Lower leg skin (tissue), 4 donors: ENCODE measurements at regions not wholly inside any gene's neighbourhood (a gene's known extent, or its start where the extent isn't known, plus 50 kb on each side); places are given as distances from the start of the nearest gene placed in this dataset.

ENCODE experiments used
- DNase-seq, 2 donors: peaks; one replicate each; pipeline ENCODE4 v3.0.0-alpha.2; 2019; ENCODE audit warnings: low spot score in 2 of 2
- H3K4me3 ChIP-seq: fragments of 200-600 bp; sonication (generic); 2 replicates; pipeline ENCODE4 v1.5.1; 2017; ENCODE audit warnings: mild to moderate bottlenecking, low read depth; ENCODE audit not compliant: poor library complexity, severe bottlenecking
- POLR2A ChIP-seq, 2 donors: fragments of 450-650 bp; IDR thresholded peaks; one replicate each; pipeline ENCODE4 v1.6.1; 2016 to 2017; ENCODE audit warnings: antibody characterized with exemption in 2 of 2, mild to moderate bottlenecking in 1 of 2, moderate library complexity in 1 of 2
- WGBS, 2 donors: methylation state at CpG; one replicate each; pipeline ENCODE4 v1.1.5; 2018; 5-methylcytosine and 5-hydroxymethylcytosine counted together
- intact Hi-C: fragments of 100-400 bp; cut with DNase I; formaldehyde crosslinking; loops from one replicate; pipeline ENCODE4 v1.15.0; 2023; ENCODE audit warnings: low total_unique reads
- TF ChIP-seq, protein P1 (sequence below), 3 donors: fragments of 450-650 bp; IDR thresholded peaks; one replicate each; pipeline ENCODE4 v1.5.1; 2016; ENCODE audit warnings: antibody characterized with exemption in 3 of 3, mild to moderate bottlenecking in 3 of 3, moderate library complexity in 2 of 3

DNA sequence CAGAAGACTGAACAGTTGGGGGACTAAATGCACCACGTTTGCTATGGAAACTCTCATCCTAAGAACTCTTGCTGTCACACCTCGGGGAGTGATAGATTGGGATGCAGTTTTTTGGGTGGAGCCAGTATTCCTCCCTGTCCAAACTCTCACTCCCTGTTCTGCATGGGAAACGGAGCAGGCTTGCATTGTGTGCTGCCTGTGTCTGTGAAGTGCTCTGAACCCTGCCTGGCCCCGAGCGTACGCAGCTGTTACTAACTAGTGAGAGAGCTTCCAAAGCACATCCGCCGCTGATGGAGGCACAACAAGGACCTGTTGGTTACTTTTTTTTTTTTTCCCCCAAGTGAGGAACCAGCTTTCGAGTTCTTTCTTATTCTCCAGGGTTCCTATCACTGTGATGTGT, 195.5 kb downstream of the ANAPC1 start:
- H3K4me3 ChIP-seq, result no peak overlapping the region
- 68 to 71% methylated on average over 9 of the region's 9 CpGs for WGBS, 2 donors
- TF ChIP-seq POLR2A (IDR thresholded peaks at IDR 0.05), result no peak
- TF ChIP-seq, protein P1, sequence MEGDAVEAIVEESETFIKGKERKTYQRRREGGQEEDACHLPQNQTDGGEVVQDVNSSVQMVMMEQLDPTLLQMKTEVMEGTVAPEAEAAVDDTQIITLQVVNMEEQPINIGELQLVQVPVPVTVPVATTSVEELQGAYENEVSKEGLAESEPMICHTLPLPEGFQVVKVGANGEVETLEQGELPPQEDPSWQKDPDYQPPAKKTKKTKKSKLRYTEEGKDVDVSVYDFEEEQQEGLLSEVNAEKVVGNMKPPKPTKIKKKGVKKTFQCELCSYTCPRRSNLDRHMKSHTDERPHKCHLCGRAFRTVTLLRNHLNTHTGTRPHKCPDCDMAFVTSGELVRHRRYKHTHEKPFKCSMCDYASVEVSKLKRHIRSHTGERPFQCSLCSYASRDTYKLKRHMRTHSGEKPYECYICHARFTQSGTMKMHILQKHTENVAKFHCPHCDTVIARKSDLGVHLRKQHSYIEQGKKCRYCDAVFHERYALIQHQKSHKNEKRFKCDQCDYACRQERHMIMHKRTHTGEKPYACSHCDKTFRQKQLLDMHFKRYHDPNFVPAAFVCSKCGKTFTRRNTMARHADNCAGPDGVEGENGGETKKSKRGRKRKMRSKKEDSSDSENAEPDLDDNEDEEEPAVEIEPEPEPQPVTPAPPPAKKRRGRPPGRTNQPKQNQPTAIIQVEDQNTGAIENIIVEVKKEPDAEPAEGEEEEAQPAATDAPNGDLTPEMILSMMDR (IDR thresholded peaks at IDR 0.05), result no peak
- DNase-seq, result no peak
- intact Hi-C loops, result no loop called here

GRCh38 chr2:111689174-111689573, 194.8 kb downstream of the ANAPC1 start:
- H3K4me3 ChIP-seq, result no peak overlapping the region
- intact Hi-C loops, result no loop called here
- DNase-seq, result no peak
- TF ChIP-seq, protein P1 (IDR thresholded peaks at IDR 0.05), result no peak
- TF ChIP-seq POLR2A (IDR thresholded peaks at IDR 0.05), result no peak

DNA sequence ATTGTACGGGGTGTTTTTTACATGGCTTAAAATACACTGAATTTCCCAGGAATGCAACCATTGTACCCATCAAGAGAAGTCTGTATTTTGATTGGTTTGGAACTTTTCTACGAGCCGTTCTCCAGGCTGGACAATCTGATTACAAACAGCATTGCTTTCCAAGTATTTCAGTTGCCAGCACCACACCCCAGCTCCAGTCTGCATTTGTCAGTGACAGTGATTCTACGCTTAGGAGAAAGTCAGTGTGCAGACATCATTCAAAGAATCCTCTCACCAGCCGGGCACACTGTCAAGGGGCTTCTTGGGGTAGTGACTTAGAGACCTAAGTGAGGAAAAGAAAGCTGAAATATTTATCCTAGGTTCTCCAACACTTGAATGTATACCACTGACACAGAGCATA, 194.1 kb downstream of the ANAPC1 start:
- no peak for DNase-seq
- intact Hi-C loops, result no loop called here
- WGBS, 2 donors, result 33 to 55% methylated on average over 5 of the region's 5 CpGs
- no peak for TF ChIP-seq POLR2A (IDR thresholded peaks at IDR 0.05)
- TF ChIP-seq, protein P1 (IDR thresholded peaks at IDR 0.05), result no peak
- no peak overlapping the region for H3K4me3 ChIP-seq

GRCh38 chr2:111691164-111691875, 192.7 kb downstream of the ANAPC1 start:
- no peak for DNase-seq
- no peak for TF ChIP-seq POLR2A (IDR thresholded peaks at IDR 0.05)
- TF ChIP-seq, protein P1 (IDR thresholded peaks at IDR 0.05), result no peak
- WGBS, 2 donors, result 84 to 88% methylated on average over 5 of the region's 5 CpGs
- intact Hi-C loops, result no loop called here
- no peak overlapping the region for H3K4me3 ChIP-seq

GRCh38 chr2:111692311-111692710, 191.7 kb downstream of the ANAPC1 start:
- no peak for TF ChIP-seq POLR2A (IDR thresholded peaks at IDR 0.05)
- TF ChIP-seq, protein P1 (IDR thresholded peaks at IDR 0.05), result no peak
- 95 to 98% methylated on average over 2 of the region's 2 CpGs for WGBS, 2 donors
- no peak overlapping the region for H3K4me3 ChIP-seq
- intact Hi-C loops, result no loop called here
- DNase-seq, result no peak

DNA sequence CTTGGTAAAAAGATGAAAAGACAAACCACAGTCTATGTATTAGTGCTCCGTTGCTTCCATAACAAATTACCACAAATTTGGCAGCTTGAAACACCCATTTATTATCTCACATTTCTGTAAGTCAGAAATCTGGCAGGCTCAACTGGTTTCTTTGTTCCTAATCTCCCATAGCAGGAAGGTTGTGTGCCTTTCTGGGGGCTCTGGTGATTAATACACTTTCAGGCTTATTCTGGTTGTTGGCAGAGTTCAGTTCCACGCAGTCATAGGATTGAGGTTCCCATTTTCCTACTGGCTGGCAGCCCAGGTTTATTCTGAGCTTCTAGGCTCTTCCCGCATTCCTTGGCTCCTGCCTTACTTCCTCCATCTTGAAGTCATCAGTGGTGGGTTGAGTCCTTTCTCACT, 189.3 kb downstream of the ANAPC1 start:
- no peak overlapping the region for H3K4me3 ChIP-seq
- TF ChIP-seq, protein P1 (IDR thresholded peaks at IDR 0.05), result no peak
- TF ChIP-seq POLR2A (IDR thresholded peaks at IDR 0.05), result no peak
- 7 to 9% methylated on average over 3 of the region's 3 CpGs for WGBS, 2 donors
- peak; percentile 68 to 88 for DNase-seq
- intact Hi-C loops, result no loop called here
